Stimulated activated CD8-positive, alpha-beta memory T cell treated with anti-CD3 and anti-CD28 coated beads, Interleukin-4, amount 100 ng/mL, for 48 hours (primary cell): ENCODE measurements at regions not wholly inside any gene's neighbourhood (a gene's known extent, or its start where the extent isn't known, plus 50 kb on each side); places are given as distances from the start of the nearest gene placed in this dataset.
"Not testable (repeated sequence)": the region's sequence is repeated elsewhere in the genome, so short reads cannot be mapped to it uniquely, and the experiment has no call there.

ENCODE experiments used
- DNase-seq: peaks from one replicate; pipeline ENCODE4 v3.0.0-alpha.2; 2020

DNA sequence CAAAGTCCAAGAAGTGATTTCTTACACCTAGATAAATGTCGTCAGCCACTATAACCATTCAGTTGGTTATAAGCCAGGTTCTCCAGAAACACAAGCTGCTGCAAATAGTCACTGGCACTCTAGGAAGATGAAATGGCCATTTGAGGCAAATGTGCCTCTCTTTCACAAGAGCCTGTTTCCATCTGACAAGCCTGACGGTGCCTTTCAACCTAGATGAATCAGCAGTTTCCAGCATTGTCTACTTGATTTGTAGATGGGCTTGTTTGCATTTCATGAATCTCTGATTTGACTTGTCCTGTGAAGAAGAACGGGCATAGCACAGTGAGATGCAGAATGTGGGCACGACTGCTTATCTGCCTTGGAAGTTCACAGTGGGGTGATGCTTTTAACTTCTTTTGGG, 327.2 kb downstream of the LMO7 start:
- no peak for DNase-seq

DNA sequence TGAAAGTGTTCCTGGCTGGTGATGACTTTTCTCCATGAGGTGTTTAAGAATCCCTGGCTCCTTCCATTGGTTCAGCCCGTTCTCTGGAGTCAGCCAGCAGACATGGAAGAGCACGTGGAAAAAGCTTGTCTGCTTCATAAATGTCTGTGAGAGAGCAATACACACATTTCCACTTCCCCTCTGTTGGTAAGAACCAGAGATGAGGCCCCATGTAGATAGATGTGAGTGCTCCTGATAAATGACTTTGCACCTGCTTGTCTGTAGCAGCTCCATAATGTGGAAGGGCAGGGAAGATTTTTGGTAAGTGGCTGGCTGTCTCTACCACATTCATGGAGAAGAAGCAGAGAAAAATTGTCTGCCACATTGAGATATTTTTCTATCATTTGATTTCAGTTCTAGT, 325.8 kb downstream of the LMO7 start:
- no peak for DNase-seq

DNA sequence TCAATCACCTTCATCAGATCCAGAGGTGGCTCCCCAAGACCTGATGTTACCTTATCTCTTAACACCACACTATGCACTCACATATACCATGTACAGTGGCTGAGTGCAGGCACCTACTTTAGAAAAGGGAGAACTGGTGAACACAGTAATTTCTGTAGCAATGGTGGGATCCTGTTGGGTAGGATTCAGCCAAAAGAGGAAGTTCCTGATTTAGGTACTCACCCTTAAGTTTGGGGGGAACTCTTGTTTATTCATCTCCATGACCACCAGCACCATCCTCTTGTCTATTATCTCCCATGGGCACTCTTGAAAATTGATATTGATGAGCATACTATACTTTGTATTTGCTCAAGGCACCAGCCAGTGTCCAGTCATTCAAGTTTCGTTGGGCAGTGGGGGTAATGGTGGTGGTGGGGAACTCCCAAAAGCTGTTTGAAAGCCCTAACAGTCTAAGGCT, 324.4 kb downstream of the LMO7 start:
- no peak for DNase-seq

DNA sequence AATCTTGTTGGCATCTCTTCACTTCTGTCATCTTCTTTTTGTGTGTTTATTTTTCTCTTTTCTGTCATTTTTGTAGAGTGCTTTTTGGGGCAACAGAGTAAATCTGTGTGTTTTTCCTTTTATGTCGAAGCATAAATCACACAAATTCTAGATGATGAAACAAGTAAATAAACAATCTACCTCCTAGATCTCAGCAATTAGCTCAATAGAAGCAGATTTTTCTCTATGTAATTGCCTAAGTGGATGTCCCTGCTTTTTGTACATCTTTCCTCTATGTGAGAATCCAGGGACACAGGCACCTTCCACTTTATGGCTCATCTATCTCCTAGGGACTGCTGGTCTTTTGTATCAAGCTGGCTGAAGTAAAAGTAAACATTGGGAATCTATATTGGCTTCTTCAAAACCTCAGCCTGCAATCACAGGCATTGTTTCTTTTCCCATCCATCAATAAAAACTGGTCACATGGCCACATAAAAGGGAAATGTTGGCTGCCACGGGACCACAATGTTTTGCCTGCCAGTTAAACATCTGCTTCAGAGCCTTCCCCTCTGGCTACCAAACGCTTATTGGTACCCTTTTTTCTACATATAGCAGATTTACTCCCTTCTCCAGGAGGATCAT, 323.8 kb downstream of the LMO7 start:
- no peak for DNase-seq

DNA sequence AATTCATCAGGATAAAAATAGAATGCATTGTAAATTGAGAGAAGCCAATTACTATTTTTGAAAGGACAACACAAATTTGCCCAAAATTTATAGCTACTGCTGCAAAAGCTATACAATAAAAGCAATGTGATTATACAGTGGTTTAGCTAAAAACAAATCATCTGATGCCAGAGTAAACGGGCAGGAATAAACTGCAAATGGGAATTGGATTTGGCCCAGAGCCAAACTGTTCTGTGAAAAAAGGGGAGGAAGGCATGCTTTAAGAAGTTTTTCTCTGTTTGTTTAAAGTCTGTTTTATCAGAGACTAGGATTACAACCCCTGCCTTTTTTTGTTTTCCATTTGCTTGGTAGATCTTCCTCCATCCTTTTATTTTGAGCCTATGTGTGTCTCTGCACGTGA, 317.5 kb downstream of the LMO7 start:
- DNase-seq, result not testable (repeated sequence)

DNA sequence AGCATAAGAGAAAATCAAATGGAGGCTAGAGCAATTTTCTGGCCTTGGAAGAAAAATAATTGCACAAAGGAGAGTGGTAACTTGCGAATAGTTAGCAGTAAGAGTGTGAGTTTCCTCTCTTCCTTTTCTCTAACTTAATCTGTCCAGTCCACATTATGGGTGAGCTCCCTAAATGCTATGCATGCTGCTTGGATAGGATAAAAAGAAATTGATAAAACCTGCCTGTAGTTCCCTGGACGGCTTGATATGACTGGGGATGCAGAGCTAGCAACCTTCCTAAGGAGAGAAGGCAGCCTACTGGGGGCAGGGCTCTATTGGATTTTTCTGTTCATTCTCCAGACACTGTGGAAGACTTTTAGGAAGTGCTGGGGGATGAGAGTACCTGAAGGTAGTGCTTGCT, 311.3 kb downstream of the LMO7 start:
- DNase-seq, result no peak

DNA sequence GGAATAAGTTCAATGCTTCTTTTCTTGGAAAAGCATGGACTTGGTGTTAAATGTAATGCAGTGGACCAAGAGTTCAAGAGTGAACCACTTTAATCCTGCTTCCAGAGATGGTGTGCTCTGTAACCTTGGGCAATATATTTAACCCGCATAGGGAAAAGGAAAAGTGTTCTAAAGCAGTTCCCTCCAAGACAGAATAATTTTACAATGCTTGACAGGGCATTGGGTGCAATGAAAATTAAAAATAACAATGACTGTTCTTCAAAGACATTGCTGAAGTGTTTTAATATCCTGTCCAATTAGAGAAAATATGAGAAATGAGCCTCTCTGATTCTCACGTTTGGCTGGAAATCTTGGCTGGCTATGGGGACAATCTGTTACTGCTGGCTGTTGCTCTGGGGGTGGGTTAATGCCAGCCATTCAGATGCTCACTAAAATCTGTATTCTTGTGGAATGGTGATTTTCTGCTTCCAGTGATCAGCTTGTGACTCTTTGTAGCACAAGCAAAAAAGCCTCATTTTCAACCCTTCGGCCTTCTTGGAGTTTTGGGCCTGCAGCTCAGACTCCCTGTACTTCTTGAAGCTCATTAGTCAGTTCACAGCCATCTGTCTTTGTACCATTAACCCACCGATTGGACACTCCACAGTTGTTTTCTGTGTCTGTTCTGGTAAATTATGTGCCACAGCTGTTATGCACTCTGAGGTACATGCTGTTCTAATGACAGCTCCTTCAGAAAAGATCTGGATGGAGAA, 310.6 kb downstream of the LMO7 start:
- no peak for DNase-seq

DNA sequence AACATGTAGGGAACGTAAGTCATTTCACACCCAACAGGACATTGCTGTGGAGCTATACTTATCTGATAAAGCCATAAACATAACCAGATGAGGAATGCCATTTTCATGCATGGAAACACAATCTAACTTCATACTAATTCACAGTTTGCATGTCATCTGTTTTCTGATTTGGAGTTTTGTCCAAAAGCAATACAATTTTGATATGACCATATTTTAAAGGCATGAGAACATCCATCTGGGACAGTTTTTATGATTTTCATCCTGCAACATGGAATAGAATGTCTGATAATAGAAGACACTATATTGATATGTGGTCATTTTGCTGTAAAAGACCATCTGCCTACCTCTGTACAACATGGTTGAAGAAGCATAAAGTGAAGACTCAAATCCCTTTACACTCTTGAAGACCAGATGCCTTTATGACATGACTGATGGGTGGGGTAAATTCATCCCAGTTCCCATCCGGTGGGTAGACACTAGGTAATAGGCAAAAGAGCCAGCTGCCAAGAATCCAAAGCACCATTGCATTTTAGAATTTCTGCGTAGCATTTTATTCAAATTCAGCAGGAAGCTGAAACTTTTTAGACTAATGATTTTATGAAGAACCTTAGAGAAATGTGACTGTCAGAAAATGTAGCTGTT, 309.8 kb downstream of the LMO7 start:
- DNase-seq, result no peak

DNA sequence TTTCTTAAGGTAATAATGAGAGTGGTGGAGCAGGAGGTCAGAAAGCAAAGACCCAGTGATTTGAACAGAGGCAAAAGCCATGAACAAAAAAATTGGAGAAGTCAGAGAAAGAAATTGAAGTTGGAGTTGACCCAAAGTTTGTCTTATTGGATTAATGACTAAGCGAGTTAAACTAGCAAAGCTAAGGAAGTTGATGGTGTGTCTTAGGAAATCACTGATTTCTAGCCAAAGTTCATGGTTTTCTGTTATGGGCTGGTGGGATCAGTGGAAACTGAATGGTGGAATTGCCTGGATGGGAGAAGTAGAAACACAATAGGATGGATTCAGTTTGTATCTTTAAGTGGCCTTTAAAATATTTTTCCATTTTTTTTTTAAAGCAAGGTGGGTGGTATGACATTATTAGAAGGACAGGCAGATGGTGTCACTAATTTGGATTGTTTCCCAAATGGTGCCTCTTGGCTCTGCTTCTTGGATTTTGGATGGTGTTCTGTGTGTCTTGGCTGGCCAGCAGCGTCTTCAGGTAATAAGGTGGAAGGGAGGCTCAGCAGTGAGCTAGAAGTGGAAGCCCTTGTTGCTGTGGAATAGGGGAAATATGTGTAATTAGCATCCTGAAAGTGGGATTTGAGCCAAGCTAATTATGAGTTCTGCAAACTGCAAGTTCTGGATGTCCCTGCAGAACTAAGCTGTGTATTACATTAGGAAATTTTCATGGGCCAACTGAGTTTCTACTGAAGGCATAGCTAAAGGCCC, 302.9 kb downstream of the LMO7 start:
- DNase-seq, result no peak

DNA sequence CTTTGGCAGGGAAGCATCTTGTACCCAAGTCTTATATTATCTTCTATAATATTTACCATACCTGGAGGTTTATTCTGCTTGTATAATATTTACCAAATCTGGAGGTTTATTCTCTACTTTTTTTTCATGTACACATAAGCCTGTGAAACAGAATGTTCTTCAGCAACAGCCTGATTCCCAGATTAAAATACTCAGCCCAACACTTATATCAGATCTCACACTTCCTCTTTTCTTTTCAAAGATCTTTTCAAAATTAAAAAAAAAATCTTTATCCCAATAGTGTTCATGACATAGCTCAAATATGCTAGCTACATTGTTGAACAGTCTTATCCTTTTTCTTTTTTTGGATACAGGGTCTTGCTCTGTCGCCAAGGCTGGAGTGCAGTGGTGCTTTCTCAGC, 300.7 kb downstream of the LMO7 start:
- no peak for DNase-seq

DNA sequence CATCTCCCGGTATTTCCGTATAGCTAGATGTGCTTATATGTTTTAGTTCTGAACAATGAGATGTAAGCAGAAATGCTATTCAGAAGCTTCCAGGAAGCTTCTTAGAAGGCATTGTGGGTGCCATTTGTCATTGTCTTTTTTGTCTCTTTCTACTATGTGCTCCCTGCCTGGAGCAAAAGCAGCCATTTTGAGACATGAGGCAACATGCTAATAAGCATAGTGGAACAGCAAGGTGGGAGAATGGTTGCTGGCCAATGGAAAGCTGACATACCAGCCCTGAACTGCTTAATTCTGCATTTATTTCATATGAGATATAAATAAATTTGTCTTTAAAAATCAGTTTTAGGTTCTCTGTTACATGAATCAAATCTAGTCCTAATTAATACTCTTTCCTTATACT, 299.7 kb downstream of the LMO7 start:
- no peak for DNase-seq

DNA sequence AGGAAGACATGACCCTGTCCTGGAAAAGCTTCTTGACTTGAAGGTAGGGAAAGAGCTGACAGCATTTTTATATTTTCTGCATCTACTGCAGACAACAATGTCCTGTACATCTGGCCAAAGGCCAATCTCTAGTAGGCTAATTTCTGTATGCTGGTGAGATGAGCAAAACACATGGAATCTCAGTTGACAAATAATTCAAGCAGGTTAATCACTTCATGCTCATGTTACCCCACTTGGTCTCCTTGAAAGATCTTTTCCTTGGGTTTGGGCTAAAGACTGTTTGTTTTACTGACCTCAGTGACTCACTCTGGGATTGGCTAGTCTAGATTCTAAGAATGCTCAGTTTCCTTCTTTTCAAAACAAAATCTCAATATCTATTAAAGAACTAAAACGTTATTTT, 298.8 kb downstream of the LMO7 start:
- no peak for DNase-seq

DNA sequence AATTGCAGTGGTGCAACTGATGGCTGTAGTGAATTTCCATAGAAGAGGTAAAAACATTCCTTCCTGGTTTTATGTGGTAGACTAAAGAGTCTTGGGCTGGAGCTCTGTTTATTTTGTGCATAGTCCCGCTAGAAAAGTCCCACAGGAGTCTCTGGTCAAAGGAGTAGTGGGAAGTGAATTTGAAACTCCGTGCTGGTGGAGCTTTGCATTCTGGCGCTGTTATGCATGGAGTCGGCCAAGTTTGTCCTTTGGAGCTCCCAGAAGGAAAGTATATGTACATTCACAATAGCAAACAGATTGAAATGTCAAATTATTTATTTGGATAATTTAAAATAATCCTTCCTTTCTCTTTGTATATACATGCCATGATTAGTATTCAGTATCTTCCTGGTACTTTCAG, 296.5 kb downstream of the LMO7 start:
- no peak for DNase-seq

DNA sequence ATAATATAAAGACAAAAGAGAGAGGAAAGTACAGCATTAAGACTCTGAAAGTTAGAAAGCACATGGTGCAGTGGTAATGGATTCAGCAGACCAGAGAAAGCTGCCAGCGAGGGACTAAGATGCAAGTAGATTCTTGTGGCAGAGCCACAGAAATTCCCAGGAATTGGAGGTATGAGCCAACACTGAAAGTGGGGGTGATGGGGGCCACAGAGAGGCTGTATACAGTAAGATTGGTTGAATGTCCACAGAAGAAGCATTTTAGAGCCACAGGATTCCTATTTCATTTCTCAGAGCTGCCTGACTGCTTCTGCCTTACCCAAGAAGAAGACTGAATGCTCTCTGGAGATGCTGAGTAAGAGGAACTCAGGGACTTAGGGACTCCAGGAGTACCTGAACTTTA, 295.0 kb downstream of the LMO7 start:
- no peak for DNase-seq

DNA sequence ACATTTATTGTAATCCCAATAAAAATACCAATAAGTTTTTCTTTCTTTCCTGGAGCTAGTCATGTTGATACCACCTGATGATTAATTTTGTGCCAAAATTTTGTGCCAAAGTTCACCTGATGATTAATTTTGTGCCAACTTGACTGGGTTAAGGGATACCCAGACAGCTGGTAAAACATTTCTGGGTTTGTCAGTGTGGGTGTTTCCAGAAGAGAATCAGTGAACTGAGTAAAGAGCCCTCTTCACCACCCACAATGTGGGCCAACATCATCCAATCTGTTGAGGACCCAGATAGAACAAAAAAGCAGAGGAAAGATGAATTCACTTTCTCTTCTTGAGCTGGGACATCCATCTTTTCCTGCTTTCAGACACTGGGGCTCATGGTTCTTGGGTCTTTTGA, 292.9 kb downstream of the LMO7 start:
- no peak for DNase-seq

DNA sequence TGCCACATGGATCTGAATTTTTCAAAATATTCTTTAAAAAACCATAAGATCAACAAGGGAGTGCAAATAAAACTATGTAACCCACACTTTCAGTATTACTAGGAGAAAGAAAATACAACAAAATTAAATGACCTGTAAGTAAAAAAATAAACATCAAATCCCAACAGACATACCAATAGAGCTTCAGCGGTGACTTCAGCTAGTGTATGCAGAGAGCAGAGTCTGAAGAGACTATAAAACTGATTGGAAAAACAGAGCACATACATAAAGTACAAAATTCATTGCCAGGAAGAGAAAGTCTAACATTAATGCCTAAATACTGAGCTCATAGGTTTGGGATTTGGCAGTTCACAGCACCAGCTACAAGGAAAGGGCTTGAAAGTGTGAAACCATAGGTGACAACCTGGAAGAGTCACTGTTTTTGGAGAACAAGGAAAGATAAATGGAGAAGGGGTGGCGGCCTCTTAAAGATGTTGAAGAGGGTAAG, 291.1 kb downstream of the LMO7 start:
- DNase-seq, result no peak

DNA sequence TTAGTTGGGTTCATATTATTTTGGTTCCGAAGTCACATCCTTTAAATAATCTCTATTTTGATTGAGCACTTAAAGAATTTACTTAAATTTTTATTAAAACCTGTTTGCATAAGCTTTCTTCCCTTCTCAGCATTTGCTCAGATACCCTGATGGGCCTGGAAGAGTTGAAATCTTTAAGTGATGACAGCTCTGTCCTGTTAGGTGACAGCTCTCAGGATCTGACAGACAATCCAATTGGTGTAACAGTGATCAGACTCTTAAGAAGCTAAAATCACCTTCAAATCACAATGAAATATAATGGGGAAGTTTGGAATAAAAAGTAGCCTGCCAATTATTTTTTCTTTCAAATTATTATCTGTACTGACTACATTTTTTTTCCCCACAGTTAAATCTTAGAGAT, 284.4 kb downstream of the LMO7 start:
- no peak for DNase-seq

DNA sequence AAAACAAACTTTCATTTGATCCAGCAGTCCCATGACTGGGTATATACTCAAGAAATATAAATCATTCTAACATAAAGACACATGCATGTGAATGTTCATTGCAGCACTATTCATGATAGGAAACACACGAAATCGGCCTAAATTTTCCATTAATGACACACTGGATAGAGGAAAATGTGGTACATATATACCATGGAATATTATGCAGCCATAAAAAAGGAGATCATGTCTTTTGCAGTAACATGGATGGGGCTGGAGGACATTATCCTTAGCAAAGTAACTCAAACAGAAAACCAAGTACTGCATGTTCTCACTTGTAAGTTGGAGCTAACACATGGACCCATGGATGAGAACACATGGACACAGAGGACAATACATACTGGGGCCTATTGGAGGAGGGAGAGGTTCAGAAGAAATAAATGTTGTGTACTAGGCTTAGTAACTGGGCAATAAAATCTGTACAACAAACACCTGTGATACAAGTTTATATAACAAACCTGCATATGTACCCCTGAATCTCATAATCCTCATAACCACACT, 283.6 kb downstream of the LMO7 start:
- DNase-seq, result no peak

DNA sequence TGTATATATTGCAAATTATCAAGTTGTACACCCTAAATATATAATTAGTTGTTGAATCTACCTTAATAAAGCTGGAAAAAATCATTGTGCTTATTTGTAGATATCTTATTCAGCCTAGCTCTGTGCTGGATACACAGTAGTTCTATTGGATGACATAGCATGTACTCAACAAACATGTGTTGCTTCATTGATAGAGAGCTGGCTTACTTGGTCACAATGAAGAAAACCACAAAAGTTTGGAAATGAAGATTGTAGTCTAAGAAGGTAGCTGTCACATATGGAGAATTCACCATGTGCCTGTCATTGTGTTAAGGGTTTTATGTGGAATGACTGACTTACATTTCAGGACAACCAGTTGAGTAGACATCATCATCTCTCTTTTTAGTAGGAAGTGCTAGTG, 278.9 kb downstream of the LMO7 start:
- DNase-seq, result no peak

DNA sequence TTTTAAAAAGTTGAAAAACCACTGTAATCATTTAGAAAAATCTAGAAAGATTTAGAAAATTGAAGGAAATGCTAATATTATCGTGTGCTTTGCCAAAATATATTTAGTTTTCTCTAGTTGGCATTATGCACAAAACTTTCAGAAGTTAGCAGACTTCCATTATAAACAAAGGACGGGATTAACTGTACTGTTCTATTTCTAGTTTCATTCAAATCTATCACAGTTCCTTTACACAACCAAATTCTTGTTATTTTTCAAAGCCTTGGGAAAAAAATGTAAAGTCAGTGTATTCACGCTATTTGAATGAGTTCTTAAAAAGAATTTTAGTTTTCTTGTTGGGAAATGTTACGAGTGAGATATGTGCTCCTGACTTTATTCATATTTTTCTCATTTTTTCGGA, 277.8 kb downstream of the LMO7 start:
- no peak for DNase-seq

DNA sequence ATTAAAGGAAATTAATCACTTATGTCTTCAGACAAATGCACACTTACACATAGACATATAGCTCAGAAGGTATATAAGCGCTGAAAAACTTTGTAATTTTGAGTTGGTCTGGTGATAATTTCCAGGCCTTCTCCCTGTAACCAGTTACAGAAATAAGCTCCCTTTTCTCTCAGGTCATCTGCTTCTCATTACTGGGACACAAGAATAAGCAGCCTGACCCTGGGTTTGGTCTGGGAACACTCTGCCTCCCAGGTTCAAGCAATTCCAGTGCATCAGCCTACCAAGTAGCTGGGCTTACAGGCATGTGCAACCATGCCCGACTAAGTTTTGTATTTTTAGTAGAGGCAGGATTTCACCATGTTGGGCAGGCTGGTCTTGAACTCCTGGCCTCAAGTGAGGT, 274.5 kb downstream of the LMO7 start:
- no peak for DNase-seq
